ENCODE measurements at regions not wholly inside any gene's neighbourhood (a gene's known extent, or its start where the extent isn't known, plus 50 kb on each side); places are given as distances from the start of the nearest gene placed in this dataset.
A peak's percentile ranks its signal among the peaks of the same experiment; 100 is the strongest.

DNA sequence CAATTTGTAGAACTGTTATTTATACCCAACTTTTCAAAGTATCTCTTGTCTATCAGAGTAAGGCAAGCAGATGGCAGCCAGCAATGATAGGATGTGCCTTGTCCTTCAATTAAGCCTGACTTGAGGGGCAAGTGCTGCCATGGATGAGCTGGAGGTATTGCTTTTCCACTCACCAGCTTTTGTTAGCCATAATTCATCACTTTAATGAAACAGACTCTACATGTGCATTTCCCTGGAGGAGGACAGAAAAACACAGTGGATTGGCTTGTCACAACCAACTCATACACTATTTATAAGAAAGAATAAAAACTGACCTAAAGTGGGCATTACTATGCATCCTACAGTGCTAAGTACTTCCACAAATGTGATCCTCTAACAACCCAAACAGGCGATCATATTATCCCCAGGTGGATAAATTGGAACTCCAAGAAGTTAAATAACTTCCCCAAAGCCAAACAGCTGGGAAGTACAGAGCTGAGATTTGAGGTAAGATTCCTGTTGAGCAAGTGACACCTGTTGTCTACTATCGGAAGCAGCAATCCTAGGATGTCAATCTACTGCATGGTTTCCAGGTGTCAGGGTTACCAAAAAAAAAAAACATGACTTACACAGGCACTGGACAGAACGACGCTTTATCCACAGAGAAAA is 73.9 kb upstream of the NRSN1 start:
- H3K27ac ChIP-seq, result no peak overlapping the region
- TF ChIP-seq ZFX (IDR thresholded peaks at IDR 0.05), result no peak
- TF ChIP-seq, protein P1, sequence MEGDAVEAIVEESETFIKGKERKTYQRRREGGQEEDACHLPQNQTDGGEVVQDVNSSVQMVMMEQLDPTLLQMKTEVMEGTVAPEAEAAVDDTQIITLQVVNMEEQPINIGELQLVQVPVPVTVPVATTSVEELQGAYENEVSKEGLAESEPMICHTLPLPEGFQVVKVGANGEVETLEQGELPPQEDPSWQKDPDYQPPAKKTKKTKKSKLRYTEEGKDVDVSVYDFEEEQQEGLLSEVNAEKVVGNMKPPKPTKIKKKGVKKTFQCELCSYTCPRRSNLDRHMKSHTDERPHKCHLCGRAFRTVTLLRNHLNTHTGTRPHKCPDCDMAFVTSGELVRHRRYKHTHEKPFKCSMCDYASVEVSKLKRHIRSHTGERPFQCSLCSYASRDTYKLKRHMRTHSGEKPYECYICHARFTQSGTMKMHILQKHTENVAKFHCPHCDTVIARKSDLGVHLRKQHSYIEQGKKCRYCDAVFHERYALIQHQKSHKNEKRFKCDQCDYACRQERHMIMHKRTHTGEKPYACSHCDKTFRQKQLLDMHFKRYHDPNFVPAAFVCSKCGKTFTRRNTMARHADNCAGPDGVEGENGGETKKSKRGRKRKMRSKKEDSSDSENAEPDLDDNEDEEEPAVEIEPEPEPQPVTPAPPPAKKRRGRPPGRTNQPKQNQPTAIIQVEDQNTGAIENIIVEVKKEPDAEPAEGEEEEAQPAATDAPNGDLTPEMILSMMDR (conservative IDR thresholded peaks at IDR 0.05), result no peak

DNA sequence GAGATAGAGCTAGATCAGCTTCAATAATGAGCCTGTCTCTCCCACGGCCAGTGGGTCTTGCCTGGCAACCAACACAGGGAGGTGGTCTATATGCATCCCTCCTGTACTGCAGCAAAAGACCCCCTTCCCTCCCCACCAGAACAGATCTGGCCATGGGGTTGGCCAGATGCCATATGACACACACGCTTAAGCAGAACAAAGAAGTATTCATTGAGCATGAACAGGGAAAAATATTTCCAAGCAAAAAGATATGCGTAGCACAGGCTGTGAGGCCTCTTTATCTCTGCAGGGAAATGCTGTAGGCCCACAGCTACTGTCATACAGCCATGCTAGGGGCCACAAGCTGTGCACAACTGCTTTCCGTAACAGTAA is 73.4 kb upstream of the NRSN1 start:
- TF ChIP-seq, protein P1 (conservative IDR thresholded peaks at IDR 0.05), result no peak
- no peak for TF ChIP-seq ZFX (IDR thresholded peaks at IDR 0.05)
- H3K27ac ChIP-seq, result no peak overlapping the region

DNA sequence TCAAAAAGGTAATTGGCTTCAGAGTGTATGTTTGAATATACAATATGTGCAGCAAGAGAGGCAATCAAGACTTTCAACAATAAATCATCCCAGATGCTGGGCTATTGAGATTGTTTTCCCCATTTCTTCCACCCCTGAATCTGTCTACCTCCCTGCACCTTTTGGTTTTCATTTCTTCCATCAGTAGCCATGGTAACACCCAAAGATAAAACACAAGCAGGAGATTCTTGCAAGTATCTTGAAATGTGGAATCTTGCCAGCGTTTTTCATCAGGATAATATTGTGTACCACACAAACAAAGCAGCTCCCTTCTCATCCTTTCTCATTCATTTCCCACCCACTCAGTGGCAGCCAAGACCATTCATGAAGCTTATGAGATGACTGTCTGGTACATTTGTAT is 73.0 kb upstream of the NRSN1 start:
- H3K27ac ChIP-seq, result no peak overlapping the region
- TF ChIP-seq, protein P1 (conservative IDR thresholded peaks at IDR 0.05), result no peak
- TF ChIP-seq ZFX (IDR thresholded peaks at IDR 0.05), result no peak

DNA sequence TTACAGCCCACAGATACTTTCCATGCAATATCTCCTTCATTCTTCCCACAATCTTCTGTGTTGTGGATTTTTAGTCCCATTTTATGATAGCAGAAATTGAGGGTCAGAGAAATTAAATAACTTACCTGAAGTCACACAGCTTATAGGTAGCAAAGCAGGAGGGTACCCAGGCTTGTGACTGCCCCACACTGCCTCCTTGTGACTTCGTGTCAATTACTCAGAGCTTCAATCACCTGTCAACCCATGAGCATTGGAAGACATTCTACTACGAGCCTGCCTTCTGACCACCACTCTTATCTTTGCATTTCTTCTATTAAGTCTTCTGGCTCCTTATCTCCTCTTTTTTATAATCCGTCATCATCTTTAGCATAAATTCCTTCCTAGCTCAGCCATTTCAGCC is 71.6 kb upstream of the NRSN1 start:
- H3K27ac ChIP-seq, result no peak overlapping the region
- TF ChIP-seq, protein P1 (conservative IDR thresholded peaks at IDR 0.05), result peak; percentile 40
- TF ChIP-seq ZFX (IDR thresholded peaks at IDR 0.05), result no peak

DNA sequence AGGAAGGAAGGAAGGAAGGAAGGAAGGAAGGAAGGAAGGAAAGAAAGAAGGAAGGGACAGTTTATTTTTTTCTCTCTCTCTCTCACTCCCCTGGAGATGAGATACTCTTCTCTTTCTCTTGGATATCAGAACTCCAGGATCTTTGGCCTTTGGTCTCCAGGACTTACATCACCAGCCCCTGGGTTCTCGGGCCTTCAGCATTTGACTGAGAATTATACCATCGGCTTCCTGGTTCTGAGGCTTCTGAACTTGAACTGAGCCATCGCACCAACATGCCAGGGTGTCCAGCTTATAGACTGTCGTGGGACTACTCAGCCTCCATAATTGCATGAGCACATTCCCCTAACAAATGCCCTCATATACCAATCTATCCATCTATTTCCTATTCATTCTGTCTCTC is 69.4 kb upstream of the NRSN1 start:
- TF ChIP-seq, protein P1 (conservative IDR thresholded peaks at IDR 0.05), result no peak
- no peak for TF ChIP-seq ZFX (IDR thresholded peaks at IDR 0.05)
- no peak overlapping the region for H3K27ac ChIP-seq

DNA sequence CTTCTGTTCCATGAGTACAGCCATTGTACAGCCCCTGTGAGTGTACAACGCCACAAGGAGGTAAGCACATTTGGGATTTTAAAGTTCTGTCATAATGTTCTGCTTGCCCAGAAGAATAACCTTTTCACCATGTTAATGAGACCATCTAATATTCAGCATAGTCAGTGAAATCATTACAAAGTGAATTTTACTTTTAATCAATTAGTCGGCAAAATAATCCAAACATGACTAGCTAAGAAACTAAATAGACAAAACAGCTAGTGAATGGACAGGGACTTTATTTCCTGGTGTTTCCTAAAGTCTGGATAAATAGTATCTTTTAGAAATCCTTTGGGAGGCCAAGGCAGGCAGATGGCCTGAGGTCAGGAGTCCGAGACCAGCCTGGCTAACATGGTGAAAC is 69.0 kb upstream of the NRSN1 start:
- TF ChIP-seq, protein P1 (conservative IDR thresholded peaks at IDR 0.05), result no peak
- TF ChIP-seq ZFX (IDR thresholded peaks at IDR 0.05), result no peak
- no peak overlapping the region for H3K27ac ChIP-seq

DNA sequence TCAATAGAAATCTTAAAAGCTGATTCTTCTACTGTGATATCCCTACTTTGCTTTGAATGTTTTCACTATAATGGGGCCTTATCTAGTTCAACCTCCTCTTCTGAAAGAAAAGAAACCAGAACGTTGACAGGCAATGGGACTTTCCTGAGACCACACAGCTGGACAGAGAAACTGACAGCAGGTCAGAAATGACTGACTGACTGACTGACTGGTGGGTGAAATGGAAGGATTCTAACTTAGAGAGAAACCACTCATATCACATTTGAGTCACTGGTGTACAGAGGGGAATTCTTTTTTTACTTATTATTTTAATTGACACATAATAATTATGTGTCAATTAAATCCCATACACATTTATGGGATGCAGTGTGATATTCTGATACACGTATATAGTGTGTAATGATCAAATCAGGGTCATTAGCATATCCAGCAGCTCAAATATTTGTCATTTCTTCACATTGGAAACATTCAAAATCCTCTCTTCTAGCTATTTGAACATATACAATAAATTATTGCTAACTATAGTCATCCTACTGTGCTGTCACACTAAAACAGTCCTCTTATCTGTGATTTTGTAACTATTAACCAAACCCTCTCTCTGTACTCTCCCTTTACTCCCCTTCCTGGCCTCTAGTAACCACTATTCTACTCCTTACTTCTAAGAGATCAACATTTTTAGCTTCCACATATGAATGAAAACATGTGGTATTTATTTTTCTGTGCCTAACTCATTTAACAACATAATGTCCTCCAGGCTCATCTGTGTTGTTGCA is 64.8 kb upstream of the NRSN1 start:
- TF ChIP-seq, protein P1 (conservative IDR thresholded peaks at IDR 0.05), result no peak
- TF ChIP-seq ZFX (IDR thresholded peaks at IDR 0.05), result no peak
- no peak overlapping the region for H3K27ac ChIP-seq
